Kidney (tissue), 13 donors: ENCODE measurements at regions not wholly inside any gene's neighbourhood (a gene's known extent, or its start where the extent isn't known, plus 50 kb on each side); places are given as distances from the start of the nearest gene placed in this dataset.

Experiments
- DNase-seq, 5 donors: peaks; one replicate each; pipeline ENCODE4 v3.0.0-alpha.2; 2013 to 2020
- FAIRE-seq: peaks from 2 replicates; lab custom pipeline; 2012; peaks lifted over from hg19 to GRCh38; lab: Jason Lieb, UNC
- H3K27ac ChIP-seq, 2 donors: one replicate each; pipeline ENCODE4 v1.7.0; 2013; ENCODE audit warnings: low read depth in 2 of 2, low read length in 2 of 2, inconsistent platforms in 1 of 2
- H3K27me3 ChIP-seq: one replicate; pipeline ENCODE4 v1.7.1; 2013; ENCODE audit warnings: low read length, inconsistent platforms; ENCODE audit not compliant: control insufficient read depth, insufficient read depth
- H3K36me3 ChIP-seq, 3 donors: one replicate each; pipeline versions ENCODE4 v1.7.0 to v1.7.1; 2013; ENCODE audit warnings: low read length in 3 of 3, control low read depth in 1 of 3, inconsistent platforms in 1 of 3; ENCODE audit not compliant: insufficient read depth in 3 of 3, control insufficient read depth in 2 of 3
- H3K4me1 ChIP-seq, 3 donors: one replicate each; pipeline versions ENCODE4 v1.7.0 to v1.7.1; 2013; ENCODE audit warnings: low read length in 3 of 3, inconsistent platforms in 1 of 3, low read depth in 1 of 3; ENCODE audit not compliant: control insufficient read depth in 2 of 3, insufficient read depth in 2 of 3
- H3K4me3 ChIP-seq, 3 donors: one replicate each; pipeline versions ENCODE4 v1.7.0 to v1.8.1; 2013; ENCODE audit warnings: low read length in 3 of 3, control low read depth in 1 of 3, inconsistent platforms in 1 of 3
- H3K9ac ChIP-seq, 3 donors: one replicate each; pipeline versions ENCODE4 v1.7.0 to v1.7.1; 2013; ENCODE audit warnings: low read length in 3 of 3, control low read depth in 1 of 3, inconsistent platforms in 1 of 3
- H3K9me3 ChIP-seq, 3 donors: one replicate each; pipeline versions ENCODE4 v1.7.0 to v1.7.1; 2013; ENCODE audit warnings: low read length in 3 of 3, control low read depth in 1 of 3, inconsistent platforms in 1 of 3; ENCODE audit not compliant: control insufficient read depth in 2 of 3, insufficient read depth in 1 of 3
- intact Hi-C: fragments of 100-400 bp; cut with DNase I; formaldehyde crosslinking; loops from one replicate; pipeline ENCODE4 v1.11.1; 2022
- TF ChIP-seq, protein P1 (sequence below): IDR thresholded peaks from 3 replicates; pipeline ENCODE4 v1.5.1; 2012; ENCODE audit warnings: mild to moderate bottlenecking, moderate library complexity, borderline replicate concordance; ENCODE audit not compliant: insufficient read depth; ENCODE audit errors: extremely low read depth
- donor health status: control.
- donor health status: control.
- donor health status: control.
- donor health status: control.
- donor health status: control.
- donor health status: DM: yes; HTN: yes; CAD: no.
- donor health status: Normal renal cell carcinoma (clear cell type).

DNA sequence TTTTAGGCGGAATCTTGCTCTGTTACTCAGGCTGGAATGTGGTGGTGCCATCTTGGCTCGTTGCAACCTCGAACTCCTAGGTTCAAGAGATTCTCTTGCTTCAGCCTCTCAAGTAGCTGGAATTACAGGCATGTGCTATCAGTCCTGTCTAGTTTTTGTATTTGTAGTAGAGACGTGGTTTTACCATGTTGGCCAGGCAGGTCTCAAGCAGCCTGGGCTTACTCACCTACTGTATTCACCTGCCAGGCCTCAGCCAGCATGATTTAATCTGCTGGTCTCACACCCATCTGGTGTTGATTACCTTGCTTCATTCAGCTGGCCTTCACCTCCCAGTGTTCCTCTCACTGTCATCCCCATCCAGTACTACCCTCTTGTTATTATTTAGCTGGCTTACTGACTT, 102.0 kb downstream of the IL12A start:
- no peak overlapping the region for H3K4me3 ChIP-seq
- intact Hi-C loops, result no loop called here
- H3K4me1 ChIP-seq, result no peaks in the 10 kb centered on the region
- FAIRE-seq (no peak), DNase-seq (no peak)
- no peaks in the 10 kb centered on the region for H3K27me3 ChIP-seq
- H3K9me3 ChIP-seq, result no peaks in the 10 kb centered on the region
- H3K27ac ChIP-seq, result no peak overlapping the region
- TF ChIP-seq, protein P1, sequence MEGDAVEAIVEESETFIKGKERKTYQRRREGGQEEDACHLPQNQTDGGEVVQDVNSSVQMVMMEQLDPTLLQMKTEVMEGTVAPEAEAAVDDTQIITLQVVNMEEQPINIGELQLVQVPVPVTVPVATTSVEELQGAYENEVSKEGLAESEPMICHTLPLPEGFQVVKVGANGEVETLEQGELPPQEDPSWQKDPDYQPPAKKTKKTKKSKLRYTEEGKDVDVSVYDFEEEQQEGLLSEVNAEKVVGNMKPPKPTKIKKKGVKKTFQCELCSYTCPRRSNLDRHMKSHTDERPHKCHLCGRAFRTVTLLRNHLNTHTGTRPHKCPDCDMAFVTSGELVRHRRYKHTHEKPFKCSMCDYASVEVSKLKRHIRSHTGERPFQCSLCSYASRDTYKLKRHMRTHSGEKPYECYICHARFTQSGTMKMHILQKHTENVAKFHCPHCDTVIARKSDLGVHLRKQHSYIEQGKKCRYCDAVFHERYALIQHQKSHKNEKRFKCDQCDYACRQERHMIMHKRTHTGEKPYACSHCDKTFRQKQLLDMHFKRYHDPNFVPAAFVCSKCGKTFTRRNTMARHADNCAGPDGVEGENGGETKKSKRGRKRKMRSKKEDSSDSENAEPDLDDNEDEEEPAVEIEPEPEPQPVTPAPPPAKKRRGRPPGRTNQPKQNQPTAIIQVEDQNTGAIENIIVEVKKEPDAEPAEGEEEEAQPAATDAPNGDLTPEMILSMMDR, result no peak
- no peak overlapping the region for H3K9ac ChIP-seq
- H3K36me3 ChIP-seq, result no peaks in the 10 kb centered on the region

DNA sequence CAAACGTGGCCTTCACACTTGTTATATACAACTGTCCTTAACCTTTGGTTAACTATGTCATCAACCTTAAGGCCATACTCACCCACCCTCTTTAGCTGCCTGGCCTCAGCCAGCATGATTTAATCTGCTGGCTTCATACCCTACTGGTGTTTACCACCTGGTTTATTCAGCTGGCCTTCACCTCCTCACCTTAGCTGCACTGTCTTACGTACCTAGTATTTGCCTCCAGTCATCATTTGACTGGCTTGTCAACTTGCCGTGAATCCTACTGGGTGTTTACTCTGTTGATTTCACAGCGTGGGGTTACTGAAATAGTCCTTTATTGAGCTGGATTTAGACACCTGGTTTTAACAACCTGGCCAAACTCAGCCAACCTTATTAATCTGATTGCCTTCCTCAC, 102.8 kb downstream of the IL12A start:
- DNase-seq (no peak), FAIRE-seq (no peak)
- intact Hi-C loops, result no loop called here
- Histone ChIP-seq H3K36me3 (no peaks in the 10 kb centered on the region), H3K4me3 (no peak overlapping the region), H3K27ac (no peak overlapping the region), H3K27me3 (no peaks in the 10 kb centered on the region), H3K9ac (no peak overlapping the region), H3K9me3 (no peaks in the 10 kb centered on the region), H3K4me1 (no peaks in the 10 kb centered on the region)
- TF ChIP-seq, protein P1, result no peak

DNA sequence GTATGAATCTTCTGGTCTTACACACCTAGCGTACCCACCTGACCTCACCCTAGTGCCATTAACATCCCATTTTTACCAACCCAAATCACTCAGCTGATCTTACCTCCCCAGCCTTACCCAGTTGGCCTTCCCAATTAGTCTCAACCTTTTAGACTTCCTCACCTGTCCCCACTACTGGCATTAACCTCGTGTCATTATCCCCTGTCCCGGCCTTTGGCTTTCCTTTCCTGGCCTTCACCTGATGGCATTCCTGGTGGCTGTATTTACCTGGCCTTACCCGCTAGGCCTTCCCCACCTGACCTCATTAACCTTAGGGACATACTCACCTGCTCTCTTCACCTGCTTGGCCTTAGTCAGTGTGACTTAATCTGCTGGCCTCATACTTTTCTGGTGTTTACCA, 104.1 kb downstream of the IL12A start:
- no peak for FAIRE-seq
- no peaks in the 10 kb centered on the region for H3K27me3 ChIP-seq
- no peak for DNase-seq
- no peak overlapping the region for H3K4me3 ChIP-seq
- TF ChIP-seq, protein P1, result no peak
- H3K9me3 ChIP-seq, result no peaks in the 10 kb centered on the region
- H3K9ac ChIP-seq, result no peak overlapping the region
- no peaks in the 10 kb centered on the region for H3K4me1 ChIP-seq
- intact Hi-C loops, result no loop called here
- H3K36me3 ChIP-seq, result no peaks in the 10 kb centered on the region
- H3K27ac ChIP-seq, result no peak overlapping the region

DNA sequence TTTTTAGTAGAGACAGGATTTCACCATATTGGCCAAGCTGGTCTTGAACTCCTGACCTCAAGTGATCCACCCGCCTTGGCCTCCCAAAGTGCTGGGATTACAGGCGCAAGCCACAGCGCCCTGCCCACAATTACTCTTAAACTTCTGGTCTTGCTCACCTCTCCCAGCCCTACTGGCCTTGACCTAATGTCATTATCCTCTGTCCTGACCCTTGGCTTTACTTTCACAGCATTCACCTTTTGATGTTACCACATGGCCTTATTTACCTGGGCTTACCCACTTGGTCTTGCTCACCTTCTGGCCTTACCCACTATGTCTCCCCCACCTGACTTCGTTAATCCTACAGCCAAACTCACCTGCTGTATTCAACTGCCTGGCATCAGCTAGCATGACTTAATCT, 105.9 kb downstream of the IL12A start:
- Histone ChIP-seq H3K9me3 (no peaks in the 10 kb centered on the region), H3K27me3 (no peaks in the 10 kb centered on the region), H3K4me1 (no peaks in the 10 kb centered on the region), H3K9ac (no peak overlapping the region), H3K36me3 (no peaks in the 10 kb centered on the region), H3K4me3 (no peak overlapping the region), H3K27ac (no peak overlapping the region)
- intact Hi-C loops, result no loop called here
- DNase-seq (no peak), FAIRE-seq (no peak)
- TF ChIP-seq, protein P1, result no peak
